ENCODE measurements at regions not wholly inside any gene's neighbourhood (a gene's known extent, or its start where the extent isn't known, plus 50 kb on each side); places are given as distances from the start of the nearest gene placed in this dataset.

DNA sequence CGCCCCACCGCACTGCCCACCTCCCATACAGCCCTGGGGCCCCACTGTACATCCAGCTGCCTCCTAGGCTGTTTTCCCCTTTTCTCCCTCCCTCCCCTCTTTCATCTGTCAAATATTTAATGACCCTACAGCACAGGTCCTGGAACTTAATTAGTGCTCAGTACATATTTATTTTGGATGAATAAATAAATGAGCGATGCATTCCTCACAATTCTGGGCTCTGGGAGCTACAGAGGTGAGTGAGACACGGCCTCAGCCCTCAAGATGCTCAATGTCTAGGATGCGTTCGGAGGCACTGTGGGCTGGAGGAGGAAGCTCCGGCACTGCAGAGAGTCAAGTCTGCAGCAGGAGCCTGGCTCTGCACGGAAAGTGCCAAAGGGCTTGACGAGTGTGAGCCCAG lies 175.0 kb downstream of the FAM43A start:
- no peaks in the 10 kb centered on the region for H3K9me3 ChIP-seq (ENCODE audit: control insufficient read depth in 1 of 2, low read length in 2 of 2)
- no peaks in the 10 kb centered on the region for H3K27me3 ChIP-seq (ENCODE audit: low read depth, low read length)
- no peak overlapping the region for H3K4me3 ChIP-seq (ENCODE audit: low read depth in 1 of 2, low read length in 2 of 2)
- H3K36me3 ChIP-seq (ENCODE audit: control insufficient read depth in 1 of 2, insufficient read depth in 2 of 2, low read length in 2 of 2), result no peaks in the 10 kb centered on the region
- H3K4me1 ChIP-seq (ENCODE audit: control insufficient read depth in 1 of 2, insufficient read depth in 2 of 2, low read length in 2 of 2), result no peaks in the 10 kb centered on the region
- no peak overlapping the region for H3K27ac ChIP-seq (ENCODE audit: low read length)

DNA sequence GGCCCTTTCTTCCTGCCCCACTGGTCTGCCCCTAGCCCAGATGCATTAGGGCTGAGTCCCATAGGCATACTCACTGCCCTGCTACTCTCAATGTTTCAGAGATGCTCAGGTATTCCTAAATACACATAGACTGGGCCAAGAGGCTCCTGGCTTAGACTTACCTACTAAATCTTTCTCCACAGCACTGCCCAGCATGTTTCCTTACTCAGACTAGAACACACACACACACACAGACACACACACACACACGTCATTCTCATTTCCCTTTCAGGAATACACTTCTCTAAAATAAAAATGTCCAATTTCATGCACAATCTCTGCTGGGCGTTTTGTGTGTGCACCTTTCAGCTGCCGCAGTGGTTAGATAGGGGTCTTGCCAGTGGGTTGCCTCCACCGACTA lies 175.7 kb downstream of the FAM43A start:
- Histone ChIP-seq H3K4me1 (ENCODE audit: control insufficient read depth in 1 of 2, insufficient read depth in 2 of 2, low read length in 2 of 2) (no peaks in the 10 kb centered on the region), H3K9me3 (ENCODE audit: control insufficient read depth in 1 of 2, low read length in 2 of 2) (no peaks in the 10 kb centered on the region), H3K4me3 (ENCODE audit: low read depth in 1 of 2, low read length in 2 of 2) (no peak overlapping the region), H3K27ac (ENCODE audit: low read length) (no peak overlapping the region), H3K36me3 (ENCODE audit: control insufficient read depth in 1 of 2, insufficient read depth in 2 of 2, low read length in 2 of 2) (no peaks in the 10 kb centered on the region), H3K27me3 (ENCODE audit: low read depth, low read length) (no peaks in the 10 kb centered on the region)

DNA sequence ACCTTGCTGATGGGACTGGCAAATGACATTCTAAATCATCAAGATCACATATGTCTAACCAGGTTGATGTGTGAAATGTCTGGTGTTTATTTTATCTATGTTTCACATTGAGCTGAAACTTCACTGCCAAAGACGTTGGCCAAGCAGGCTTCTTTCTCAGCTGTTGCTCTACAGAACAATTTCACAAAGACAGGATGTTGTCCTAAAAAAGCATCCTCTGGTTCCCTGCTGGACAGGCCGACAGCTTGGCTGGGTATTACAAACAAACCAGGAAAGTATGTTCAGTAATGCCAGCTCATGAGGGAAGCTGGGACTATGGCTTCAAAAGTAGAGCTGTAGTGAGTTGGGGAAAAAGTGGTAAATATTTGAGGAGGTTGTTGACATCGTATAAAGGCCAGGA lies 179.4 kb downstream of the FAM43A start:
- peaks cover 0 to 3% of the 10 kb centered on the region in 2 donors for H3K9me3 ChIP-seq (ENCODE audit: control insufficient read depth in 1 of 2, low read length in 2 of 2)
- peaks cover 0 to 6% of the 10 kb centered on the region in 2 donors for H3K4me1 ChIP-seq (ENCODE audit: control insufficient read depth in 1 of 2, insufficient read depth in 2 of 2, low read length in 2 of 2)
- H3K27me3 ChIP-seq (ENCODE audit: low read depth, low read length), result no peaks in the 10 kb centered on the region
- no peak overlapping the region for H3K27ac ChIP-seq (ENCODE audit: low read length)
- no peak overlapping the region for H3K4me3 ChIP-seq (ENCODE audit: low read depth in 1 of 2, low read length in 2 of 2)
- H3K36me3 ChIP-seq (ENCODE audit: control insufficient read depth in 1 of 2, insufficient read depth in 2 of 2, low read length in 2 of 2), result no peaks in the 10 kb centered on the region

DNA sequence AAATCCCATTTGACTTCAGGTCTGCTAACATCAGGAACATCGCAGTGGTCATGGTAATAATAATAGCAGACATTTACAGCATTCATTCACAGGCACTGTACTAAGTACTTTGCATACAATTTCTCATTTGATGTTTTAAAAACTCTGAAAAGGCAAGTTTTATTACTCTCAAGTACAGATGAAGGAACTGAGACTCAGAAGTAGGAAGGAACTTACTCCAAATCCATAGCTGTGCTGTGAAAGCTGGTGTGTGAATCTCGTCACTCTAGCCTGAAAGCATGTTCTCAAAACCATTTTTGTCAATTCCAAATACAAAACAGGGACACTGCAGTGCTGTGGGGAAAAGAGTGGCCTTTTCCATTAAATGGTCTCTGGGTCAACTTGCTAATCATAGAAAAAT lies 179.9 kb downstream of the FAM43A start:
- Histone ChIP-seq H3K9me3 (ENCODE audit: control insufficient read depth in 1 of 2, low read length in 2 of 2) (peaks cover 0 to 5% of the 10 kb centered on the region in 2 donors), H3K4me1 (ENCODE audit: control insufficient read depth in 1 of 2, insufficient read depth in 2 of 2, low read length in 2 of 2) (peaks cover 0 to 6% of the 10 kb centered on the region in 2 donors), H3K36me3 (ENCODE audit: control insufficient read depth in 1 of 2, insufficient read depth in 2 of 2, low read length in 2 of 2) (no peaks in the 10 kb centered on the region), H3K27me3 (ENCODE audit: low read depth, low read length) (no peaks in the 10 kb centered on the region), H3K27ac (ENCODE audit: low read length) (no peak overlapping the region), H3K4me3 (ENCODE audit: low read depth in 1 of 2, low read length in 2 of 2) (no peak overlapping the region)

DNA sequence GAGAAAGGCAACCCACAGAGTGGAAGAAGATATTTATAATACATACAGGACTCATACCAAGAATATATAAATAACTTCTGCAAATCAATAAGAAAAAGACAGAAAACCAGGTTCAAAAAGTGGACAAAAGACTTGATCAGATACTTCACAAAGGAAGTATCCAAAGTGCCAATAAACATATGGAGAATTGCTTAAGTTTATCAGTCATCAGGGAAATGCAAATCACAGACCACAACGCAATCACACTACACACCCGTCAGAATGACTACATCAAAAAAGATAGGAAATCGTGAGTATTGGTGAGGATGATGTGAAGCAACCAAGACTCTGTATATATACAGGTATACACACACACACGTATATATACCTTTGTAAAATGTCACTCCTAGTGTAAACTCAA lies 180.6 kb downstream of the FAM43A start:
- Histone ChIP-seq H3K4me3 (ENCODE audit: low read depth in 1 of 2, low read length in 2 of 2) (no peak overlapping the region), H3K27me3 (ENCODE audit: low read depth, low read length) (no peaks in the 10 kb centered on the region), H3K27ac (ENCODE audit: low read length) (no peak overlapping the region), H3K36me3 (ENCODE audit: control insufficient read depth in 1 of 2, insufficient read depth in 2 of 2, low read length in 2 of 2) (no peaks in the 10 kb centered on the region), H3K4me1 (ENCODE audit: control insufficient read depth in 1 of 2, insufficient read depth in 2 of 2, low read length in 2 of 2) (peaks cover 0 to 6% of the 10 kb centered on the region in 2 donors), H3K9me3 (ENCODE audit: control insufficient read depth in 1 of 2, low read length in 2 of 2) (peaks cover 0 to 5% of the 10 kb centered on the region in 2 donors)

DNA sequence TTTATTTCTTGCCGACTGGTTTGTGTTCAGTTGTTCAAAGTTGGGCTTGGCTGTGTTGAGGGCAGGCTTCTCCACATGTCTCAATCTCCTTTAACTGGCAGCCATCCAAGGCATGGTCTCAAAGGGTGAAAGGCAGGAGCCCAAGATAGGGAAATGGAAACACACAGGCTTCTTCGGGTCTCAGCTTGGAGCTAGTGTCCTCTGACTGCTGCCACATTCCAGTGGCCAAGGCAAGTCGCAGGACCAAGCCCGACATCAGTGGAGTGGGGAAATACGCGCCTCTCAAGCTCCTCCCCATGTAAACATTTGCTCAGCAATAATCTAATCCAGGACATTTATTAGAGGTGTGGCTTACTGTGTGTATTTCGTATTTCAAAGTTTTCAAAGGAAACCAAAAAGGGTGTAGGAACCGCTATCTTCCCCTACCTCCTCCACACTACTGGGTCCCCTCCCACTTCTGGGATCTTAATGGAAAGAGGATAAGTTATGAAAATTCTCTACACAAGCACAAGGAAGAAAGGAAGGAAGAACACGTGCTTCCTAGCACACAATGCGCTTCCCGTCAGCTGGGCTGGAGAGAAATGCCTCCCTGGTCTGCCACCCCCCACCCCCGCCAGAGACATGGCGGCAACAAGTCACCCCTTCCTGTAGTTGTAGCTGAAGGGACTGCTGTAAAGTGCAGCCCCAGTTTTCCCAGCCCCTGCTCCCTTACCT lies 181.7 kb downstream of the FAM43A start:
- Histone ChIP-seq H3K4me3 (ENCODE audit: low read depth in 1 of 2, low read length in 2 of 2) (no peak overlapping the region), H3K9me3 (ENCODE audit: control insufficient read depth in 1 of 2, low read length in 2 of 2) (peaks cover 0 to 5% of the 10 kb centered on the region in 2 donors), H3K27ac (ENCODE audit: low read length) (no peak overlapping the region), H3K27me3 (ENCODE audit: low read depth, low read length) (no peaks in the 10 kb centered on the region), H3K4me1 (ENCODE audit: control insufficient read depth in 1 of 2, insufficient read depth in 2 of 2, low read length in 2 of 2) (peaks cover 4 to 17% of the 10 kb centered on the region in 2 donors), H3K36me3 (ENCODE audit: control insufficient read depth in 1 of 2, insufficient read depth in 2 of 2, low read length in 2 of 2) (no peaks in the 10 kb centered on the region)

DNA sequence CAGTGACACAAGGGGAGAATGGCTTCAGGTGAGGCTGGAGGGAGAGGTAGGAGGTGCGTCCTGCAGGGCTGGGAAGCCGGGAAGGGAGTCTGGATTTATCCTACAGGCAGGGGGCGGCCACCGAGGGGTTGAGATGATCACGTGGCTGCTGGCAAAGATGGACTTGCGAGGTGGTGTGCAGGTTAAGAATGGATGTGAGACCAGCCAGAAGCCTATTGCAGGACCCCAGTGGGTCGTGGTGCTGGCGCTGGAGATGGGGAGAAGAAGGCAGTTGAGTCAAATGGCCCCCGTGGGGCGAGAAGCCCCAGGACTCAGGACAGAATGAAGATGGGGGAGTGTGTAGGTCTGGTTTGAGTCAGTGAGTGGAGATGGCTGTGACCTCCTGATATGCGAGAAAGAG lies 183.1 kb downstream of the FAM43A start:
- H3K4me3 ChIP-seq (ENCODE audit: low read depth in 1 of 2, low read length in 2 of 2), result no peak overlapping the region
- H3K27ac ChIP-seq (ENCODE audit: low read length), result no peak overlapping the region
- peaks cover 0 to 5% of the 10 kb centered on the region in 2 donors for H3K9me3 ChIP-seq (ENCODE audit: control insufficient read depth in 1 of 2, low read length in 2 of 2)
- no peaks in the 10 kb centered on the region for H3K27me3 ChIP-seq (ENCODE audit: low read depth, low read length)
- no peaks in the 10 kb centered on the region for H3K36me3 ChIP-seq (ENCODE audit: control insufficient read depth in 1 of 2, insufficient read depth in 2 of 2, low read length in 2 of 2)
- peaks cover 4 to 23% of the 10 kb centered on the region in 2 donors for H3K4me1 ChIP-seq (ENCODE audit: control insufficient read depth in 1 of 2, insufficient read depth in 2 of 2, low read length in 2 of 2)

DNA sequence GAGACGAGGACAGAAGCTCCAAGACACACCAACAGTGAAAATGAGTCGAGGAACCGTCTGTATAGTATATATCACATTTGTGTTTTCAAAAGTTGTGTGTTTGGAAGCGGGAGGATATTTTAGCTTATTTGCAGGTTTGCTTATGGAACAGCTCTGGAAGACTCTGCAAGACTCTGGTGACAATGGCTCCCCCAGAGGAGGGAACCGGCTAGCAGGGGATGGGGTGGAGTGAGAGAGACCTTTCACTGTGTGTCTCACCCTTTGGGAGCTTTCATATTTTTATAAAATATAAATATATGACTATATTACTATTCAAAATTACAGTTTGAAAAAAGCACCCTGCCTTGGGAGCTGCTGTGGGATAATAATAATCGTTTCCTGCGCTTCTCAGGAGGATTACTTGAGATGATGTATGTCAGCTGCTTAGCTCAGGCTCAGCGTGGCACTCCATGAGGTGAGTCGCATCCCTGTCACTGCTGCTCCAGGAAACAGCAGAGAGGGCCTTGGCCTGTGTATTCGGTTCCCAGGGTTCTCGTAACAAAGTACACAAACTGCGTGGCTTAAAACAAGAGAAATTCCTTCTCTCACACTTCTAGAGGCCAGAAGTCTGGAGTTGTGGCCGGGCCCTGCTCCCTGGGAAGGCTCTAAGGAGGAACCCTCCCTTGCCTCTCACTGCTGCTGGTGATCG lies 183.9 kb downstream of the FAM43A start:
- Histone ChIP-seq H3K4me1 (ENCODE audit: control insufficient read depth in 1 of 2, insufficient read depth in 2 of 2, low read length in 2 of 2) (peaks cover 4 to 23% of the 10 kb centered on the region in 2 donors), H3K36me3 (ENCODE audit: control insufficient read depth in 1 of 2, insufficient read depth in 2 of 2, low read length in 2 of 2) (no peaks in the 10 kb centered on the region), H3K4me3 (ENCODE audit: low read depth in 1 of 2, low read length in 2 of 2) (no peak overlapping the region), H3K27me3 (ENCODE audit: low read depth, low read length) (no peaks in the 10 kb centered on the region), H3K27ac (ENCODE audit: low read length) (no peak overlapping the region), H3K9me3 (ENCODE audit: control insufficient read depth in 1 of 2, low read length in 2 of 2) (peaks cover 0 to 5% of the 10 kb centered on the region in 2 donors)

DNA sequence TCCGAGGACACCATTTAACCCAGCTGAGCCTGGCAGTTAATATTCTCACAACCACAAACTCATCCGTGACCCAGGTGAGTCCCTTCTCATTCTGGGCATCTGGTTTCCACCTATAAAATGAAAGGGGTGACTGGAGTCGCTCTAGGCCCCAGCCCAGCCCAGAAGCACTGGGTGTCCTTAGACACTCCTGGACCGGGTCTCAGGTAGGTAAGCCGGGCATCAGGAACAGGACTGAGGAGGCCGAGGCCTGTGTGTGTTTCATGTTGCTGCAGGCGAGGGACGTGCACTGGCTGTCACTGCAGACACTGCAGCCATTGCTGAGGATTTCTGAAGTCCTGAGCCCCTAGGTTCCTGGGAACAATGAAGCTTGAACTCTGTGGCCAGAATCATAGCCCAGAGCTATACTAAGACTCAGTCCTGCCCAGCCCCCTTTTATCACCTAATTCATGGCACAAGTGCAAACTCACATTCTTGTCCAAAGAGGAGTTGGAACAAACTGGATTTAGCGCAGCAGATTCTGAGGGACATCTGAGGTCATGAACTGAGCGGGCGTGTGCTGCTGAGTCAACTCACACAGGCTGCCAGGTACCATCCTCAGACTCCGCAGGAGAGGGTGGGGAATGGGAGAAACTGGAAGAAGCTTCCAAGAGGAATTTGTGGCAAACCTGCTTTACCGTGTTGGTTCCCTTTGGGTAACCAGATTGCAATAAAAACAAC lies 184.9 kb downstream of the FAM43A start:
- peaks cover 0 to 5% of the 10 kb centered on the region in 2 donors for H3K9me3 ChIP-seq (ENCODE audit: control insufficient read depth in 1 of 2, low read length in 2 of 2)
- H3K27me3 ChIP-seq (ENCODE audit: low read depth, low read length), result no peaks in the 10 kb centered on the region
- no peak overlapping the region for H3K27ac ChIP-seq (ENCODE audit: low read length)
- H3K36me3 ChIP-seq (ENCODE audit: control insufficient read depth in 1 of 2, insufficient read depth in 2 of 2, low read length in 2 of 2), result no peaks in the 10 kb centered on the region
- peaks cover 4 to 23% of the 10 kb centered on the region in 2 donors for H3K4me1 ChIP-seq (ENCODE audit: control insufficient read depth in 1 of 2, insufficient read depth in 2 of 2, low read length in 2 of 2)
- H3K4me3 ChIP-seq (ENCODE audit: low read depth in 1 of 2, low read length in 2 of 2), result no peak overlapping the region

DNA sequence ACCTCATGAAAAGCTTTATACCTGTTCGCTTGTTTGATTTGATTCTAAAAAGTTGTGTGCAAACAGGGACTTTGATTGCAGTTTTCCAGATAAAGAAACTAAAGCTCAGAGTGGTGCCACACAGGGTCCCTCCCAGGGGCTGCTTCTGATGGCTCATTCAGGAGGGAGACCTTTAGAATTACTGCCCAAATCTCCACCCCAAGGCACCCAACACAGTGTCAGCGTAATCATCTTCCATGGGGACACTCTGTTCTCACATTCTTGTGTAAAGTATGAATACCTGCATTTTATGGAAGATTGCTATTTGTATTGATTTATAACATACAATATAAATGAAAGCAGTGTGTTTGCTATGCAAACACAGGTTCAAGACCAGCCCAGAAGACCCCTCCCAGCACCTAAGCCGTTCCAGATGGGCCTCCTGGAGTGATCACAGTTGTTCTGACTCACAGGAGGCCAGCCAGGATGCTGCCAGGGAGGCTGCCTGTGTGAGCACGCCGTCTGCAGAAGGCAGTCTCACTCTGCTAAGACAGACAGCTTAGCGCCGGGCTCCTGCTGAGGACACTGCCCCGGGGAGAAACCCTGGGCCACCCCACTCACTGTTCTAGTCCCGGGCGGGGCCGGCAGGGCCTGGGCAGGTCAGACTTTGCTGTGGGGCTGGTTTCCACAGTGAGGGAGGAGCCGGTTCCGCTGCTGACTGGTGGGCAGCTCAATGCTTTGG lies 185.6 kb downstream of the FAM43A start:
- peaks cover 4 to 23% of the 10 kb centered on the region in 2 donors for H3K4me1 ChIP-seq (ENCODE audit: control insufficient read depth in 1 of 2, insufficient read depth in 2 of 2, low read length in 2 of 2)
- H3K27me3 ChIP-seq (ENCODE audit: low read depth, low read length), result no peaks in the 10 kb centered on the region
- peaks cover 0 to 5% of the 10 kb centered on the region in 2 donors for H3K9me3 ChIP-seq (ENCODE audit: control insufficient read depth in 1 of 2, low read length in 2 of 2)
- no peak overlapping the region for H3K4me3 ChIP-seq (ENCODE audit: low read depth in 1 of 2, low read length in 2 of 2)
- H3K36me3 ChIP-seq (ENCODE audit: control insufficient read depth in 1 of 2, insufficient read depth in 2 of 2, low read length in 2 of 2), result no peaks in the 10 kb centered on the region
- H3K27ac ChIP-seq (ENCODE audit: low read length), result no peak overlapping the region

Measured in muscle layer of duodenum (tissue), 2 donors.